IPS-18a (cell line): ENCODE measurements at regions not wholly inside any gene's neighbourhood (a gene's known extent, or its start where the extent isn't known, plus 50 kb on each side); places are given as distances from the start of the nearest gene placed in this dataset.
A peak's percentile ranks its signal among the peaks of the same experiment; 100 is the strongest.
"Not testable (repeated sequence)": the region's sequence is repeated elsewhere in the genome, so short reads cannot be mapped to it uniquely, and the experiment has no call there.

Source experiments
- H3K27ac ChIP-seq: one replicate; pipeline ENCODE4 v1.5.1; 2013; ENCODE audit warnings: low read length
- H3K27me3 ChIP-seq: one replicate; pipeline ENCODE4 v1.6.1; 2013; ENCODE audit warnings: mild to moderate bottlenecking, low read length; ENCODE audit not compliant: control insufficient read depth, insufficient read depth
- H3K36me3 ChIP-seq: one replicate; pipeline ENCODE4 v1.6.1; 2013; ENCODE audit warnings: low read depth, low read length; ENCODE audit not compliant: control insufficient read depth
- H3K4me1 ChIP-seq: one replicate; pipeline ENCODE4 v1.6.1; 2013; ENCODE audit warnings: low read depth, low read length; ENCODE audit not compliant: control insufficient read depth
- H3K4me3 ChIP-seq: one replicate; pipeline ENCODE4 v1.5.1; 2013; ENCODE audit warnings: low read length
- H3K9ac ChIP-seq: one replicate; pipeline ENCODE4 v1.6.1; 2013; ENCODE audit warnings: mild to moderate bottlenecking, low read length, moderate library complexity
- H3K9me3 ChIP-seq: one replicate; pipeline ENCODE4 v1.6.1; 2013; ENCODE audit warnings: low read depth, low read length; ENCODE audit not compliant: control insufficient read depth

DNA sequence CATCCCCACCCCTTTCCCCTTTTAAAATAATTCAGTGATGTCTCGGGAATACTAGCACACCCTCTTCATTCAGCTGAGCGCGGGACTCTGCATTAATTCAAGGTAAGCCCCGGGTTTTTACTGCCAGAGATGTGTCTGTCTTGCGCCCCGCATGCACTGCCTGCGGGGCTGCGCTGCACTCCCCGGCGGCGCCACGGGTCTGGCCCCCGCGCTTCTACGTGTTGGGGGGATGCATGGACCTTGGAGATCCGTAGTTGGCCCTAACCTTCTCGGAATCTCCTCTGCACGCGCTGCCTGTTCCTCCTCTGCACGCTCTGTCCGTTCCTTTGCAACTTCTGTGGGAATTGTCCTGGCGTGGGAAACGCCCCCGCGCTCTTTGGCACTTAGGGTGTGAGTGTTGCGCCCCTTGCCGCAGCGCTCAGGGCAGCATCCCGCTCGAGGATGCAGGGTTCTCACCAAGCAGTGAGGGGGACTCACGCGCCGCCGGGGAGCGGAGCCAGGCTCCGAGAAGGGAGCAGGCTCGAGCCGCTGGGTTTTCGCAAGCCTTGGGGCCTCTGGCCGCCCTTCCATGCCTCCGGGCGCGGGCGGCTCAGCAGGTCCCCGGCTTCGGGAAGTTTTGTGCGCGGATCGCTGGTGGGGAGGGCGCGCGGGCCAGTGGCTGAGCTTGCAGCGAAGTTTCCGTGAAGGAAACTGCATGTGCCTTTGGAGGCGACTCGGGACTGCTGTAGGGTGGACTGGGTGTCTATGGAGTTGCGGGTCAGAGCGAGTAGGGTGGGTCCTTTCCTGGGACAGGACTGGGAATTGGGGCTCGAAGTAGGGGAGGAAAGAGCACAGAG is 165.1 kb upstream of the CACNA1E start:
- Histone ChIP-seq H3K27ac (no peak overlapping the region), H3K9me3 (no peaks in the 10 kb centered on the region), H3K4me1 (peaks cover 19% of the 10 kb centered on the region), H3K27me3 (peaks cover 80% of the 10 kb centered on the region), H3K9ac (no peak overlapping the region), H3K36me3 (no peaks in the 10 kb centered on the region), H3K4me3 (peak overlapping the region; percentile 43)

DNA sequence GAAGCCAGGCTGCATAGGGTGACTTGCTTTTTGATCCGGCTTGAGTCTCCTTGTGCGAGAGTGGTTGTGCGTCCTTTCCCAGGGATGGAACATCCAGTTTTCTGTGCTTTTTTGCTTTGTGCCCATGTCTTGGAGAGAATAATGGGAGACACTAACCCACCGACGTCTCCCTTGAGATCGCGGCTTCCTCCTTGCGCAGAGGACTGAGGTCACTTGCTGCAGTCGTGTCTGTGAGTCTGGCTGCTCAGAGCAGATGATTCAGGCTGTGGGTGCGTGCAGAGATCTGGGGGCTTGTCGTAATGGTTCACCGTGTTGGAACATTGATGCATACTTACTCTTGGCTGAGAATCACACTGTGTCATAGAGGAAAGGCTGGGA is 164.5 kb upstream of the CACNA1E start:
- H3K36me3 ChIP-seq, result no peaks in the 10 kb centered on the region
- no peak overlapping the region for H3K27ac ChIP-seq
- H3K4me1 ChIP-seq, result peaks cover 19% of the 10 kb centered on the region
- H3K9ac ChIP-seq, result no peak overlapping the region
- peak overlapping the region; percentile 43 for H3K4me3 ChIP-seq
- peaks cover 74% of the 10 kb centered on the region for H3K27me3 ChIP-seq
- H3K9me3 ChIP-seq, result no peaks in the 10 kb centered on the region

- Histone ChIP-seq H3K27ac (no peak overlapping the region), H3K9ac (no peak overlapping the region), H3K9me3 (no peaks in the 10 kb centered on the region), H3K4me3 (no peak overlapping the region), H3K27me3 (peaks cover 64% of the 10 kb centered on the region), H3K36me3 (no peaks in the 10 kb centered on the region), H3K4me1 (peaks cover 14% of the 10 kb centered on the region)
These were observed 163.4 kb upstream of the CACNA1E start for GRCh38 chr1:181319907-181320306.

DNA sequence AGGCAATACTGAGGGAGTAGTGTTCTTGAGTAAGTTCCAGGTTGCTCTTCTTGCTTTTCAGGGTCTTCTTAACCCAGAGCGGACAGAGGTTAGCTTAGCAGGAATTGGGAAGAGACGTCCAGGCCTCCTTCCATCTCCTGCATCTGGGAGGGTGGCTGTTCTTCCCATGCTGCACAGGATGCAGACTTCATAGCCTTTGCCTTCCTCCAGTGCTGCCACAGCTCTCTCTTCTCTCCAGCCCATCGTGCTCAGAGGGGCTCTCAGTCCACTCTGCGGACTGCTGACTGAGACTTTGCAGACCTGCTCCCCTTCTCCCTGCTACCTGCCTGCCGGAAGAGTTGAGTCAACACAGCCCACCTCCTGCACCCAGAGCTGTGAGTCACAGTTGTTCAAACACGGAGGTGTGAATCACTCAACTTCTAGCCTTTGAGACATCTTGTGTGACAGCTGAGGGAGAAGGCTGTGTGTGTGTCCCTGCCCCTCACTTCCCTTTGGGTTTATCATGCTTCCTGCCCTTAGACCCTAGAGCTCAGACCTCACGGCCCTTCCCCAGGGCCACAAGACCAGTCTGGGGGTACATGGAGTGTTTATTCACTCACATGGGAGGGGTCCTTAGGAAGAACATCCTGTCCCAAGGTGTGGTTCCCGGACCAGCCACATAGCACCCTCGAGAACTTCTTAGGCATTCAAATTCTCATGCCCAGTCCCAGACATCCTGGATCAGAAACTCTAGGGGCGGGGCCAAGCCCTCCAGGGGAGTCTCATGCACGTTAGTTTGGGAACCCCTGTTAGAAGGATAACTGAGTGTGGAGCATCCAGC is 158.3 kb upstream of the CACNA1E start:
- peaks cover 13% of the 10 kb centered on the region for H3K27me3 ChIP-seq
- H3K4me1 ChIP-seq, result no peaks in the 10 kb centered on the region
- H3K9ac ChIP-seq, result no peak overlapping the region
- H3K27ac ChIP-seq, result no peak overlapping the region
- H3K9me3 ChIP-seq, result no peaks in the 10 kb centered on the region
- no peaks in the 10 kb centered on the region for H3K36me3 ChIP-seq
- no peak overlapping the region for H3K4me3 ChIP-seq

DNA sequence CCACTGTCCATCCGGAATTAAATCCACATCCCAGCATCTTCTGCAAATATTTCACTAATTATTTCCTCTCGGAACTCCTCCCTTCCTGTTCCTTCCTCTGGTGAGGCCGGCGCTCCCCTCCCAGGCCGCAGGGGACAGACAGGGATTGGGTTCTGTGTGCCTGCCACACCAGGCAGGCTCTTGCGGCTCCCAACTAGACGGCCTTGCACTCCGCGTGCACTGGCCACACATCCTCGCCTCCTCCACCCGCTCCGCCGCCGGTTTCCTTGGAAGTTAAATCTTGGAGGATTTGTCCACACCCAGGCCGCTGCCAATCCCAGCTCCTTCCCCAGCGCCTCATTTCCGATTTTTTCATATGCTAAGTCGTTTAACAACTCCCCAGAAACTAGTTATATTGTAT is 157.6 kb upstream of the CACNA1E start:
- H3K4me1 ChIP-seq, H3K9me3 ChIP-seq, H3K36me3 ChIP-seq, H3K4me3 ChIP-seq, H3K27me3 ChIP-seq, H3K27ac ChIP-seq, H3K9ac ChIP-seq: not testable (repeated sequence)

- Histone ChIP-seq H3K27ac (no peak overlapping the region), H3K4me3 (no peak overlapping the region), H3K9ac (no peak overlapping the region), H3K9me3 (no peaks in the 10 kb centered on the region), H3K27me3 (no peaks in the 10 kb centered on the region), H3K36me3 (no peaks in the 10 kb centered on the region), H3K4me1 (no peaks in the 10 kb centered on the region)
These were observed 157.0 kb upstream of the CACNA1E start for GRCh38 chr1:181326348-181326747.

GRCh38 chr1:181327796-181328195 is 155.5 kb upstream of the CACNA1E start:
- Histone ChIP-seq H3K27me3 (no peaks in the 10 kb centered on the region), H3K4me1 (no peaks in the 10 kb centered on the region), H3K4me3 (no peak overlapping the region), H3K9ac (no peak overlapping the region), H3K36me3 (no peaks in the 10 kb centered on the region), H3K9me3 (no peaks in the 10 kb centered on the region), H3K27ac (no peak overlapping the region)

- H3K9ac ChIP-seq, result no peak overlapping the region
- no peaks in the 10 kb centered on the region for H3K9me3 ChIP-seq
- H3K4me3 ChIP-seq, result no peak overlapping the region
- H3K4me1 ChIP-seq, result no peaks in the 10 kb centered on the region
- no peaks in the 10 kb centered on the region for H3K36me3 ChIP-seq
- H3K27me3 ChIP-seq, result no peaks in the 10 kb centered on the region
- H3K27ac ChIP-seq, result no peak overlapping the region
These were observed 148.6 kb upstream of the CACNA1E start for GRCh38 chr1:181334724-181335123.

DNA sequence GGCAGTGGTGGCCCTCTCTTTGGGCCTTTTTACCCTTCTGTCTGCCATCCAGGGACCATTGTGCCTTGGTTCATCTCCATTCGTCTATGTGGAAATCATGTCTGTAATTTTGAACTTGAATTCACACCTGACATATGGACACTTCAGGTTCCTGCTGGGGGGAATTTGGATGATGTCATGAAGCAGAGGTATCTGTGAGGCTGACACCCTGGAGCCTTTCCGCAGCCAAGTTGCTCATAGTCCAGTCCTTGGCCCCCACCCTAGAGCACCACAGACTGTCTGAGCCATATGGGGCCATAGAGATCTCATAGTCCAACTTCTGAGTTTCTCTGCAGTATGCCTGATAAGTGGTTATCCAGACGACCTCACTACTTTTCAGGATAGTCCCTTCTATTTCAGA is 147.7 kb upstream of the CACNA1E start:
- H3K27me3 ChIP-seq, result no peaks in the 10 kb centered on the region
- no peaks in the 10 kb centered on the region for H3K9me3 ChIP-seq
- H3K27ac ChIP-seq, result no peak overlapping the region
- H3K4me1 ChIP-seq, result no peaks in the 10 kb centered on the region
- H3K9ac ChIP-seq, result no peak overlapping the region
- no peak overlapping the region for H3K4me3 ChIP-seq
- H3K36me3 ChIP-seq, result no peaks in the 10 kb centered on the region

DNA sequence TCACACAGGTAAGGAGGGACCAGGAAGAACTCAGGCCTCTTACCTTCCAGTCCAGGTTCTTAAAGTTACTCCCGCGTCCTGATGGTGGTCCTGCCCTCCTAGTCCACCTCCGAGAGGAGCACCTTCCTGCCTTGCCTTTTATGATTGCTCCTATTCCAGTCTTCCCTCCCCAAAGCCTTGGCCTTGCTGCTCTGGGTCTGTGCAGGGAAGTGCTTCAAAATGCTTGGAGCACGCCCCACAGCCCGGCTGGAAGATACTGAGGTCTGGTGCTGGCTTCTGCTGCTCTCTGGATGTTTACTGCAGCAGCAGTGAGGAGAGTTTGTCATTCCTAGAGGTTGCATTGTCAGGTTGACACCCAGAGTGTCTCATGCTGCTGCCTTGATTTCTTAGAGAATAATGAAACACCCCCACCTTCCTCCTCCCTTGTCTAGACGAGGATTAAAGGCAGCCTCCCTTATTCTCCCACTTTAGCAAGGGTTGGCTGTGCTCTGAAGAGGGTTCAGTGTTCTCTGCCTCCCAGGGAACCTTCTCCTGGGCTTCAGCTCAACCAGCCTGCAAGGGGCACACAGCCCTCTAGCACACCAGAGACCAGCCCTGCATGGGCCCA is 142.2 kb upstream of the CACNA1E start:
- H3K27ac ChIP-seq, result no peak overlapping the region
- H3K9me3 ChIP-seq, result no peaks in the 10 kb centered on the region
- H3K27me3 ChIP-seq, result no peaks in the 10 kb centered on the region
- no peak overlapping the region for H3K4me3 ChIP-seq
- no peaks in the 10 kb centered on the region for H3K36me3 ChIP-seq
- H3K4me1 ChIP-seq, result no peaks in the 10 kb centered on the region
- H3K9ac ChIP-seq, result no peak overlapping the region

DNA sequence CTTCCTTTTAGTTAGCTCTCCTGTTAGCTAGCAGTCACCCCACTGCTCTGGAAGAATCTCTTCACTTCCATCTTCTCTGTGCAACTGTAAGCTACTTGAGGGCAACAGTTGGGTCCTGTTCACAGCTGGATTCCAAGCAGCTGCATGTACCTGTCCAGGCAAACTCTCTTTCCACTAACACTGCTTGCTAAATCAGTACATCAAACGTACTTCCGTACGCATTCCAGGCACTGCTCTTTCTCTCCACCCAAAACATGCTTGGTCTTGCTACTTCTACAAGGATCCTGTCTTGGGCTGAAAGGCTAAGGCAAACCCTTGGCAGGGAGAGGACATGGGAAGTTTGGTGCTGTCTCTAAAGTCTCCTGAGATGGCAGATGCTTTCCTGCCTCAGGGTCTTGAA is 139.2 kb upstream of the CACNA1E start:
- H3K27ac ChIP-seq, result no peak overlapping the region
- H3K9me3 ChIP-seq, result no peaks in the 10 kb centered on the region
- no peak overlapping the region for H3K4me3 ChIP-seq
- H3K4me1 ChIP-seq, result no peaks in the 10 kb centered on the region
- H3K9ac ChIP-seq, result no peak overlapping the region
- no peaks in the 10 kb centered on the region for H3K27me3 ChIP-seq
- H3K36me3 ChIP-seq, result no peaks in the 10 kb centered on the region
